CD8-positive, alpha-beta memory T cell (primary cell): ENCODE measurements at regions not wholly inside any gene's neighbourhood (a gene's known extent, or its start where the extent isn't known, plus 50 kb on each side); places are given as distances from the start of the nearest gene placed in this dataset.

Experiments used
- CTCF ChIA-PET: fragments of 350-600 bp; sonication (Branson Sonifier 250); formaldehyde crosslinking; loops from one replicate; lab custom pipeline; 2021; ENCODE audit warnings: antibody characterized with exemption; lab: Charles Lee
- POLR2A ChIA-PET: fragments of 350-600 bp; sonication (Branson Sonifier 250); formaldehyde crosslinking; loops from one replicate; lab custom pipeline; 2021; ENCODE audit warnings: antibody characterized with exemption; lab: Charles Lee
- DNase-seq, 5 donors: peaks; one replicate each; pipeline versions ENCODE4 v3.0.0 to v3.0.0-alpha.2; 2020 to 2022; ENCODE audit warnings: mixed read lengths in 1 of 5
- H3K27ac ChIP-seq: one replicate; pipeline ENCODE4 v1.7.0; 2013; ENCODE audit warnings: low read depth, mild to moderate bottlenecking, low read length, moderate library complexity
- H3K27me3 ChIP-seq: 2 replicates; pipeline ENCODE4 v1.7.0; 2013; ENCODE audit warnings: low read length, mild to moderate bottlenecking; ENCODE audit not compliant: insufficient read depth, poor library complexity, severe bottlenecking
- H3K36me3 ChIP-seq: 2 replicates; pipeline ENCODE4 v1.7.0; 2013; ENCODE audit warnings: mild to moderate bottlenecking, low read length, moderate library complexity; ENCODE audit not compliant: insufficient read depth
- H3K4me1 ChIP-seq: 2 replicates; pipeline ENCODE4 v1.7.0; 2013; ENCODE audit warnings: mild to moderate bottlenecking, low read length, moderate library complexity; ENCODE audit not compliant: insufficient read depth
- H3K4me3 ChIP-seq: 2 replicates; pipeline ENCODE4 v1.7.0; 2013; ENCODE audit warnings: mild to moderate bottlenecking, low read length
- H3K9me3 ChIP-seq: 2 replicates; pipeline ENCODE4 v1.7.0; 2013; ENCODE audit warnings: mild to moderate bottlenecking, low read length
- H3K27ac Mint-ChIP-seq, 8 donors: one replicate each; pipeline ENCODE4 v1.8.0; 2020 to 2021; ENCODE audit warnings: mixed read lengths in 8 of 8, mild to moderate bottlenecking in 6 of 8, inconsistent platforms in 3 of 8, moderate library complexity in 3 of 8
- H3K27me3 Mint-ChIP-seq, 2 donors: one replicate each; pipeline ENCODE4 v1.8.0; 2020 to 2021; ENCODE audit warnings: mixed read lengths in 2 of 2, mild to moderate bottlenecking in 1 of 2, moderate library complexity in 1 of 2
- H3K36me3 Mint-ChIP-seq, 3 donors: one replicate each; pipeline ENCODE4 v1.8.0; 2020 to 2021; ENCODE audit warnings: mixed read lengths in 3 of 3, inconsistent platforms in 1 of 3, mild to moderate bottlenecking in 1 of 3
- H3K4me1 Mint-ChIP-seq, 3 donors: one replicate each; pipeline ENCODE4 v1.8.0; 2020 to 2021; ENCODE audit warnings: mixed read lengths in 3 of 3, inconsistent platforms in 1 of 3, mild to moderate bottlenecking in 1 of 3
- H3K4me3 Mint-ChIP-seq, 7 donors: one replicate each; pipeline ENCODE4 v1.8.0; 2020 to 2021; ENCODE audit warnings: mixed read lengths in 7 of 7, mild to moderate bottlenecking in 6 of 7, moderate library complexity in 4 of 7, inconsistent platforms in 2 of 7
- H3K9me3 Mint-ChIP-seq, 5 donors: one replicate each; pipeline ENCODE4 v1.8.0; 2020 to 2022; ENCODE audit warnings: mixed read lengths in 5 of 5, mild to moderate bottlenecking in 3 of 5, moderate library complexity in 2 of 5, inconsistent platforms in 1 of 5

GRCh38 chr5:89932771-89933181 is 476.8 kb downstream of the CETN3 start:
- Histone ChIP-seq H3K9me3 (no peaks in the 10 kb centered on the region), H3K4me3 (no peak overlapping the region), H3K4me1 (no peaks in the 10 kb centered on the region), H3K27ac (no peak overlapping the region), H3K27me3 (no peaks in the 10 kb centered on the region), H3K36me3 (no peaks in the 10 kb centered on the region)
- no peaks in the 10 kb centered on the region for H3K27me3 Mint-ChIP-seq
- H3K27ac Mint-ChIP-seq = no peak overlapping the region
- ChIA-PET POLR2A (no interaction called here), CTCF (no interaction called here)
- no peaks in the 10 kb centered on the region for H3K36me3 Mint-ChIP-seq
- DNase-seq = no peak
- H3K4me1 Mint-ChIP-seq = no peaks in the 10 kb centered on the region
- H3K9me3 Mint-ChIP-seq = peaks cover 0 to 12% (median 6%) of the 10 kb centered on the region in 5 donors
- H3K4me3 Mint-ChIP-seq = no peak overlapping the region

- H3K36me3 Mint-ChIP-seq = no peaks in the 10 kb centered on the region
- no peaks in the 10 kb centered on the region for H3K36me3 ChIP-seq
- H3K9me3 Mint-ChIP-seq = peaks cover 0 to 9% (median 5%) of the 10 kb centered on the region in 5 donors
- H3K27me3 Mint-ChIP-seq = no peaks in the 10 kb centered on the region
- H3K27ac ChIP-seq = no peak overlapping the region
- H3K4me3 Mint-ChIP-seq = no peak overlapping the region
- no peak for DNase-seq
- ChIA-PET CTCF (no interaction called here), POLR2A (no interaction called here)
- H3K27ac Mint-ChIP-seq = no peak overlapping the region
- no peaks in the 10 kb centered on the region for H3K9me3 ChIP-seq
- H3K4me1 Mint-ChIP-seq = no peaks in the 10 kb centered on the region
- no peaks in the 10 kb centered on the region for H3K4me1 ChIP-seq
- H3K4me3 ChIP-seq = no peak overlapping the region
- H3K27me3 ChIP-seq = no peaks in the 10 kb centered on the region
Observed at GRCh38 chr5:89930591-89931392, 478.8 kb downstream of the CETN3 start.

GRCh38 chr5:89929834-89930233 is 479.7 kb downstream of the CETN3 start:
- Mint-ChIP-seq H3K4me3 (no peak overlapping the region), H3K27ac (no peak overlapping the region), H3K4me1 (no peaks in the 10 kb centered on the region), H3K36me3 (no peaks in the 10 kb centered on the region), H3K9me3 (peaks cover 0 to 9% (median under 1%) of the 10 kb centered on the region in 5 donors), H3K27me3 (no peaks in the 10 kb centered on the region)
- Histone ChIP-seq H3K27me3 (no peaks in the 10 kb centered on the region), H3K9me3 (no peaks in the 10 kb centered on the region), H3K27ac (no peak overlapping the region), H3K4me1 (no peaks in the 10 kb centered on the region), H3K36me3 (no peaks in the 10 kb centered on the region), H3K4me3 (no peak overlapping the region)
- ChIA-PET CTCF (no interaction called here), POLR2A (no interaction called here)
- no peak for DNase-seq

GRCh38 chr5:89929173-89929572 is 480.4 kb downstream of the CETN3 start:
- no peak for DNase-seq
- H3K36me3 ChIP-seq = no peaks in the 10 kb centered on the region
- POLR2A ChIA-PET = no interaction called here
- Mint-ChIP-seq H3K36me3 (no peaks in the 10 kb centered on the region), H3K4me1 (no peaks in the 10 kb centered on the region), H3K4me3 (no peak overlapping the region), H3K27ac (no peak overlapping the region), H3K27me3 (no peaks in the 10 kb centered on the region), H3K9me3 (peaks cover 0 to 9% (median 0%) of the 10 kb centered on the region in 5 donors)
- no peaks in the 10 kb centered on the region for H3K27me3 ChIP-seq
- H3K4me3 ChIP-seq = no peak overlapping the region
- CTCF ChIA-PET = no interaction called here
- H3K9me3 ChIP-seq = no peaks in the 10 kb centered on the region
- no peaks in the 10 kb centered on the region for H3K4me1 ChIP-seq
- H3K27ac ChIP-seq = no peak overlapping the region

GRCh38 chr5:89922161-89922560 is 487.4 kb downstream of the CETN3 start:
- Mint-ChIP-seq H3K27me3 (no peaks in the 10 kb centered on the region), H3K4me1 (no peaks in the 10 kb centered on the region), H3K9me3 (peaks cover 0 to 13% (median 2%) of the 10 kb centered on the region in 5 donors), H3K27ac (no peak overlapping the region), H3K4me3 (no peak overlapping the region), H3K36me3 (no peaks in the 10 kb centered on the region)
- ChIA-PET CTCF (no interaction called here), POLR2A (no interaction called here)
- Histone ChIP-seq H3K4me1 (no peaks in the 10 kb centered on the region), H3K9me3 (no peaks in the 10 kb centered on the region), H3K4me3 (no peak overlapping the region), H3K27ac (no peak overlapping the region), H3K27me3 (no peaks in the 10 kb centered on the region), H3K36me3 (no peaks in the 10 kb centered on the region)
- DNase-seq = no peak

GRCh38 chr5:89917112-89917511 is 492.4 kb downstream of the CETN3 start:
- CTCF ChIA-PET = no interaction called here
- Mint-ChIP-seq H3K27me3 (no peaks in the 10 kb centered on the region), H3K4me3 (no peak overlapping the region)

GRCh38 chr5:89916131-89916530 is 493.4 kb downstream of the CETN3 start:
- peaks cover 0 to 8% (median 0%) of the 10 kb centered on the region in 5 donors for H3K9me3 Mint-ChIP-seq
- no peak overlapping the region for H3K4me3 Mint-ChIP-seq
- H3K36me3 ChIP-seq = no peaks in the 10 kb centered on the region
- no peaks in the 10 kb centered on the region for H3K9me3 ChIP-seq
- ChIA-PET CTCF (no interaction called here), POLR2A (no interaction called here)
- H3K4me1 ChIP-seq = no peaks in the 10 kb centered on the region
- no peak for DNase-seq
- no peaks in the 10 kb centered on the region for H3K36me3 Mint-ChIP-seq
- no peaks in the 10 kb centered on the region for H3K4me1 Mint-ChIP-seq
- no peaks in the 10 kb centered on the region for H3K27me3 Mint-ChIP-seq
- no peak overlapping the region for H3K27ac ChIP-seq
- H3K27me3 ChIP-seq = no peaks in the 10 kb centered on the region
- no peak overlapping the region for H3K27ac Mint-ChIP-seq
- no peak overlapping the region for H3K4me3 ChIP-seq

More at GRCh38 chr5:89917112-89917511, 492.4 kb downstream of the CETN3 start:
- H3K4me1 ChIP-seq = no peaks in the 10 kb centered on the region
- Mint-ChIP-seq H3K36me3 (no peaks in the 10 kb centered on the region), H3K27ac (no peak overlapping the region), H3K9me3 (peaks cover 0 to 13% (median under 1%) of the 10 kb centered on the region in 5 donors), H3K4me1 (no peaks in the 10 kb centered on the region)
- DNase-seq = no peak
- no peak overlapping the region for H3K4me3 ChIP-seq
- H3K27me3 ChIP-seq = no peaks in the 10 kb centered on the region
- POLR2A ChIA-PET = no interaction called here
- no peak overlapping the region for H3K27ac ChIP-seq
- H3K9me3 ChIP-seq = no peaks in the 10 kb centered on the region
- no peaks in the 10 kb centered on the region for H3K36me3 ChIP-seq

GRCh38 chr5:89908876-89909275 is 500.7 kb downstream of the CETN3 start:
- Mint-ChIP-seq H3K27me3 (no peaks in the 10 kb centered on the region), H3K36me3 (no peaks in the 10 kb centered on the region), H3K4me1 (no peaks in the 10 kb centered on the region), H3K27ac (no peak overlapping the region), H3K9me3 (peaks cover 0 to 17% (median 2%) of the 10 kb centered on the region in 5 donors), H3K4me3 (no peak overlapping the region)
- ChIA-PET POLR2A (no interaction called here), CTCF (no interaction called here)
- Histone ChIP-seq H3K9me3 (no peaks in the 10 kb centered on the region), H3K27ac (no peak overlapping the region), H3K4me3 (no peak overlapping the region), H3K4me1 (no peaks in the 10 kb centered on the region), H3K36me3 (no peaks in the 10 kb centered on the region), H3K27me3 (no peaks in the 10 kb centered on the region)
- no peak for DNase-seq
